Loucy (cell line): ENCODE measurements at regions not wholly inside any gene's neighbourhood (a gene's known extent, or its start where the extent isn't known, plus 50 kb on each side); places are given as distances from the start of the nearest gene placed in this dataset.

Source experiments
- H2AFZ ChIP-seq: fragments of 200-600 bp; sonication (generic); 2 replicates; pipeline ENCODE4 v1.6.0; 2016; ENCODE audit warnings: antibody characterized with exemption, mild to moderate bottlenecking, low read length, moderate library complexity
- H3F3A ChIP-seq: fragments of 200-600 bp; 2 replicates; pipeline ENCODE4 v1.6.0; 2016; ENCODE audit warnings: antibody characterized with exemption, low read depth, mild to moderate bottlenecking
- H3K27me3 ChIP-seq: fragments of 200-600 bp; sonication (generic); 2 replicates; pipeline ENCODE4 v1.6.1; 2014; ENCODE audit warnings: low read length, mild to moderate bottlenecking; ENCODE audit not compliant: insufficient read depth, poor library complexity, severe bottlenecking
- H3K36me3 ChIP-seq: fragments of 200-600 bp; sonication (generic); 2 replicates; pipeline ENCODE4 v1.6.1; 2016; ENCODE audit warnings: low read length; ENCODE audit not compliant: insufficient read depth
- H3K4me1 ChIP-seq: fragments of 200-600 bp; sonication (generic); 2 replicates; pipeline ENCODE4 v1.5.1; 2014; ENCODE audit warnings: low read length, mild to moderate bottlenecking; ENCODE audit not compliant: insufficient read depth, poor library complexity, severe bottlenecking
- H3K4me2 ChIP-seq: fragments of 200-600 bp; sonication (generic); 2 replicates; pipeline ENCODE4 v1.6.0; 2014; ENCODE audit warnings: antibody characterized with exemption, low read length, low read depth, mild to moderate bottlenecking; ENCODE audit not compliant: poor library complexity, severe bottlenecking
- H3K4me3 ChIP-seq: fragments of 200-600 bp; sonication (generic); 2 replicates; pipeline ENCODE4 v1.5.1; 2014; ENCODE audit warnings: low read length, mild to moderate bottlenecking, mixed read lengths; ENCODE audit not compliant: poor library complexity, severe bottlenecking
- H3K79me2 ChIP-seq: fragments of 200-600 bp; sonication (generic); 2 replicates; pipeline ENCODE4 v1.6.1; 2014; ENCODE audit warnings: low read length; ENCODE audit not compliant: insufficient read depth
- H3K9ac ChIP-seq: fragments of 200-600 bp; sonication (generic); 2 replicates; pipeline ENCODE4 v1.6.0; 2014; ENCODE audit warnings: mild to moderate bottlenecking, low read depth, low read length, moderate library complexity; ENCODE audit not compliant: poor library complexity, severe bottlenecking
- H3K9me2 ChIP-seq: fragments of 200-600 bp; sonication (generic); replicated peaks from 2 replicates; pipeline ENCODE4 v1.6.1; 2016; ENCODE audit warnings: low read depth, low read length, mixed read lengths
- H3K9me3 ChIP-seq: fragments of 200-600 bp; sonication (generic); 2 replicates; pipeline ENCODE4 v1.6.1; 2014; ENCODE audit warnings: mild to moderate bottlenecking, antibody characterized with exemption, low read length, low read depth; ENCODE audit not compliant: insufficient read depth
- H4K20me1 ChIP-seq: fragments of 200-600 bp; sonication (generic); 2 replicates; pipeline ENCODE4 v1.6.0; 2014; ENCODE audit warnings: antibody characterized with exemption, low read length, mild to moderate bottlenecking; ENCODE audit not compliant: insufficient read depth, poor library complexity, severe bottlenecking
- CTCF ChIP-seq: fragments of 200-600 bp; sonication (generic); conservative IDR thresholded peaks from 2 replicates; pipeline ENCODE4 v1.5.1; 2014; ENCODE audit warnings: mild to moderate bottlenecking, antibody characterized with exemption, low read length
- EZH2phosphoT487 ChIP-seq: fragments of 200-600 bp; IDR thresholded peaks from 2 replicates; pipeline ENCODE4 v1.6.1; 2018; ENCODE audit warnings: antibody characterized with exemption, mild to moderate bottlenecking, moderate library complexity, borderline replicate concordance

GRCh38 chr2:185607945-185608344 lies 130.7 kb upstream of the FSIP2 start:
- Histone ChIP-seq H3K4me2 (no peak overlapping the region), H3K9ac (no peak overlapping the region), H3K27me3 (no peaks in the 10 kb centered on the region), H2AFZ (no peak overlapping the region), H4K20me1 (no peaks in the 10 kb centered on the region), H3K79me2 (no peaks in the 10 kb centered on the region), H3F3A (no peaks in the 10 kb centered on the region), H3K36me3 (no peaks in the 10 kb centered on the region), H3K9me2 (no peaks in the 10 kb centered on the region), H3K4me3 (no peak overlapping the region), H3K9me3 (no peaks in the 10 kb centered on the region), H3K4me1 (no peaks in the 10 kb centered on the region)
- no peak for TF ChIP-seq CTCF
- no peak for TF ChIP-seq EZH2phosphoT487

- H2AFZ ChIP-seq, result no peak overlapping the region
- H3K27me3 ChIP-seq, result no peaks in the 10 kb centered on the region
- H3K9ac ChIP-seq, result no peak overlapping the region
- H3K79me2 ChIP-seq, result no peaks in the 10 kb centered on the region
- no peak overlapping the region for H3K4me3 ChIP-seq
- no peak for TF ChIP-seq EZH2phosphoT487
- peak; percentile 12; the same call in 1 of the 2 replicates for TF ChIP-seq CTCF
- H3K36me3 ChIP-seq, result no peaks in the 10 kb centered on the region
- H3K9me2 ChIP-seq, result no peaks in the 10 kb centered on the region
- H4K20me1 ChIP-seq, result no peaks in the 10 kb centered on the region
- no peak overlapping the region for H3K4me2 ChIP-seq
- H3K4me1 ChIP-seq, result no peaks in the 10 kb centered on the region
- no peaks in the 10 kb centered on the region for H3F3A ChIP-seq
- no peaks in the 10 kb centered on the region for H3K9me3 ChIP-seq
Observed at GRCh38 chr2:185608799-185609198, 129.8 kb upstream of the FSIP2 start.

GRCh38 chr2:185610301-185610700 lies 128.3 kb upstream of the FSIP2 start:
- no peak overlapping the region for H3K4me2 ChIP-seq
- no peaks in the 10 kb centered on the region for H3K36me3 ChIP-seq
- H3K9me2 ChIP-seq, result no peaks in the 10 kb centered on the region
- TF ChIP-seq EZH2phosphoT487, result no peak
- TF ChIP-seq CTCF, result no peak
- H3K9me3 ChIP-seq, result no peaks in the 10 kb centered on the region
- no peaks in the 10 kb centered on the region for H3K4me1 ChIP-seq
- H2AFZ ChIP-seq, result no peak overlapping the region
- no peak overlapping the region for H3K9ac ChIP-seq
- H3K27me3 ChIP-seq, result no peaks in the 10 kb centered on the region
- H3K4me3 ChIP-seq, result no peak overlapping the region
- H3K79me2 ChIP-seq, result no peaks in the 10 kb centered on the region
- H3F3A ChIP-seq, result no peaks in the 10 kb centered on the region
- H4K20me1 ChIP-seq, result no peaks in the 10 kb centered on the region
